ENCODE measurements at regions not wholly inside any gene's neighbourhood (a gene's known extent, or its start where the extent isn't known, plus 50 kb on each side); places are given as distances from the start of the nearest gene placed in this dataset.

GRCh38 chr3:28860307-28860706 lies 420.6 kb upstream of the RBMS3 start:
- POLR2A ChIA-PET, result no interaction called here
- RAD21 ChIA-PET (ENCODE audit: low non-redundant PET in 1 of 2, low total read pairs in 2 of 2, uncharacterized antibody in 2 of 2, unreplicated experiment in 2 of 2), result no interaction called here
- DNase-seq (ENCODE audit: low read depth, low spot score), result no peak

GRCh38 chr3:28863186-28863585 lies 417.7 kb upstream of the RBMS3 start:
- RAD21 ChIA-PET (ENCODE audit: low non-redundant PET in 1 of 2, low total read pairs in 2 of 2, uncharacterized antibody in 2 of 2, unreplicated experiment in 2 of 2), result no interaction called here
- Histone ChIP-seq H2AFZ (ENCODE audit: low read depth, low read length, poor library complexity, severe bottlenecking) (no peak overlapping the region), H3K4me1 (ENCODE audit: control insufficient read depth in 1 of 2, insufficient read depth in 2 of 2, low read length in 2 of 2) (no peaks in the 10 kb centered on the region), H3K4me3 (replicated peaks in 1 of 2; ENCODE audit: low read depth in 1 of 2, low read length in 2 of 2) (no peak overlapping the region), H3K4me2 (ENCODE audit: low read length) (no peak overlapping the region), H3K27ac (ENCODE audit: low read depth, low read length) (no peak overlapping the region), H3K9me3 (ENCODE audit: control insufficient read depth in 1 of 2, insufficient read depth in 1 of 2, low read depth in 1 of 2, low read length in 2 of 2) (no peaks in the 10 kb centered on the region), H3K79me2 (ENCODE audit: insufficient read depth, low read length) (no peaks in the 10 kb centered on the region), H3K9me2 (ENCODE audit: insufficient read depth) (no peaks in the 10 kb centered on the region), H3K27me3 (ENCODE audit: insufficient read depth, low read length) (peaks cover 4% of the 10 kb centered on the region), H3K9ac (ENCODE audit: low read length) (no peak overlapping the region), H3K36me3 (ENCODE audit: control insufficient read depth in 1 of 2, insufficient read depth in 2 of 2, low read length in 2 of 2) (no peaks in the 10 kb centered on the region), H4K20me1 (ENCODE audit: insufficient read depth) (no peaks in the 10 kb centered on the region)
- BruUV-seq (replicated peaks), result no TSS peak
- CTCF ChIA-PET, result no interaction called here
- no peak for TF ChIP-seq JUND (IDR thresholded peaks at IDR 0.05)
- intact Hi-C loops (cut with micrococcal nuclease), result no loop called here
- ATAC-seq (no peak), DNase-seq (ENCODE audit: low read depth, low spot score) (no peak)
- POLR2A ChIA-PET, result no interaction called here

More at GRCh38 chr3:28860307-28860706, 420.6 kb upstream of the RBMS3 start:
- no peak overlapping the region for H2AFZ ChIP-seq (ENCODE audit: low read depth, low read length, poor library complexity, severe bottlenecking)
- no peaks in the 10 kb centered on the region for H3K9me3 ChIP-seq (ENCODE audit: control insufficient read depth in 1 of 2, insufficient read depth in 1 of 2, low read depth in 1 of 2, low read length in 2 of 2)
- no peaks in the 10 kb centered on the region for H4K20me1 ChIP-seq (ENCODE audit: insufficient read depth)
- intact Hi-C loops (cut with micrococcal nuclease), result no loop called here
- H3K9ac ChIP-seq (ENCODE audit: low read length), result no peak overlapping the region
- TF ChIP-seq MAX (IDR thresholded peaks at IDR 0.05) (no peak), SRF (IDR thresholded peaks at IDR 0.05; ENCODE audit: low read depth) (no peak), RAD21 (IDR thresholded peaks at IDR 0.05; ENCODE audit: low read depth) (no peak), FOSL1 (IDR thresholded peaks at IDR 0.05; ENCODE audit: low read depth) (no peak), TCF7L2 (IDR thresholded peaks at IDR 0.05; ENCODE audit: borderline replicate concordance, extremely low read depth, insufficient read depth, insufficient read length) (no peak)
- CTCF ChIA-PET, result no interaction called here
- H3K79me2 ChIP-seq (ENCODE audit: insufficient read depth, low read length), result no peaks in the 10 kb centered on the region
- H3K27ac ChIP-seq (ENCODE audit: low read depth, low read length), result no peak overlapping the region
- H3K4me3 ChIP-seq (replicated peaks in 1 of 2; ENCODE audit: low read depth in 1 of 2, low read length in 2 of 2), result no peak overlapping the region
- H3K9me2 ChIP-seq (ENCODE audit: insufficient read depth), result no peaks in the 10 kb centered on the region
- BruUV-seq (replicated peaks), result no TSS peak
- ATAC-seq, result no peak
- no peak overlapping the region for H3K4me2 ChIP-seq (ENCODE audit: low read length)
- H3K4me1 ChIP-seq (ENCODE audit: control insufficient read depth in 1 of 2, insufficient read depth in 2 of 2, low read length in 2 of 2), result no peaks in the 10 kb centered on the region
- H3K27me3 ChIP-seq (ENCODE audit: insufficient read depth, low read length), result peaks cover 4% of the 10 kb centered on the region
- no peaks in the 10 kb centered on the region for H3K36me3 ChIP-seq (ENCODE audit: control insufficient read depth in 1 of 2, insufficient read depth in 2 of 2, low read length in 2 of 2)

All from HCT116 (cell line).